T-helper 1 cell treated with Interleukin-12 subunit alpha and Interleukin-12 subunit beta and Interleukin-4 antibody, amounts not matched to agents 30 ng/mL and 1 ng/mL, for 36 hours (primary cell): ENCODE measurements at regions not wholly inside any gene's neighbourhood (a gene's known extent, or its start where the extent isn't known, plus 50 kb on each side); places are given as distances from the start of the nearest gene placed in this dataset.
"Not testable (repeated sequence)": the region's sequence is repeated elsewhere in the genome, so short reads cannot be mapped to it uniquely, and the experiment has no call there.

Source experiments
- intact Hi-C: fragments of 100-400 bp; cut with micrococcal nuclease; formaldehyde crosslinking; loops from one replicate; pipeline ENCODE4 v1.15.1; 2024

GRCh38 chr2:189308056-189308790 is 128.7 kb upstream of the COL5A2 start:
- intact Hi-C loops = loop anchor here (10.0 kb wide), 1 partner anchor 277 kb away; the partner anchor contains the start of gene SLC40A1

GRCh38 chr2:189309331-189309730 is 129.8 kb upstream of the COL5A2 start:
- intact Hi-C loops = loop anchor here (10.0 kb wide), 1 partner anchor 275 kb away; the partner anchor contains the start of gene SLC40A1

GRCh38 chr2:189312211-189312610 is 129.1 kb upstream of the WDR75 start:
- intact Hi-C loops = no loop called here

GRCh38 chr2:189312643-189313042 is 128.6 kb upstream of the WDR75 start:
- intact Hi-C loops = no loop called here

- intact Hi-C loops = no loop called here
These were observed 122.5 kb upstream of the WDR75 start for GRCh38 chr2:189318761-189319160.

GRCh38 chr2:189319424-189319823 is 121.8 kb upstream of the WDR75 start:
- intact Hi-C loops = not testable (repeated sequence)

GRCh38 chr2:189327879-189328847 is 113.1 kb upstream of the WDR75 start:
- intact Hi-C loops = no loop called here

- intact Hi-C loops = no loop called here
These were observed 112.4 kb upstream of the WDR75 start for GRCh38 chr2:189328848-189329245.

GRCh38 chr2:189336276-189336975 is 104.8 kb upstream of the WDR75 start:
- intact Hi-C loops = no loop called here

GRCh38 chr2:189337656-189338055 is 103.6 kb upstream of the WDR75 start:
- intact Hi-C loops = no loop called here

- intact Hi-C loops = no loop called here
These were observed 103.2 kb upstream of the WDR75 start for GRCh38 chr2:189338115-189338514.

- intact Hi-C loops = no loop called here
These were observed 100.2 kb upstream of the WDR75 start for GRCh38 chr2:189341077-189341476.

- intact Hi-C loops = no loop called here
These were observed 97.2 kb upstream of the WDR75 start for GRCh38 chr2:189344043-189344442.

- intact Hi-C loops = loop anchor here (1.0 kb wide), 2 partner anchors 204 to 253 kb away; no protein-coding TSS in a partner anchor
These were observed 93.7 kb upstream of the WDR75 start for GRCh38 chr2:189347540-189347939.

GRCh38 chr2:189348369-189348768 is 92.9 kb upstream of the WDR75 start:
- intact Hi-C loops = no loop called here

- intact Hi-C loops = no loop called here
These were observed 90.6 kb upstream of the WDR75 start for GRCh38 chr2:189350540-189351209.

GRCh38 chr2:189351933-189352332 is 89.3 kb upstream of the WDR75 start:
- intact Hi-C loops = not testable (repeated sequence)

- intact Hi-C loops = not testable (repeated sequence)
These were observed 83.9 kb upstream of the WDR75 start for GRCh38 chr2:189357375-189357774.

- intact Hi-C loops = no loop called here
These were observed 80.4 kb upstream of the WDR75 start for GRCh38 chr2:189360861-189361260.

GRCh38 chr2:189362283-189362682 is 79.0 kb upstream of the WDR75 start:
- intact Hi-C loops = no loop called here

GRCh38 chr2:189363559-189363958 is 77.7 kb upstream of the WDR75 start:
- intact Hi-C loops = no loop called here
